ENCODE measurements at regions not wholly inside any gene's neighbourhood (a gene's known extent, or its start where the extent isn't known, plus 50 kb on each side); places are given as distances from the start of the nearest gene placed in this dataset.

DNA sequence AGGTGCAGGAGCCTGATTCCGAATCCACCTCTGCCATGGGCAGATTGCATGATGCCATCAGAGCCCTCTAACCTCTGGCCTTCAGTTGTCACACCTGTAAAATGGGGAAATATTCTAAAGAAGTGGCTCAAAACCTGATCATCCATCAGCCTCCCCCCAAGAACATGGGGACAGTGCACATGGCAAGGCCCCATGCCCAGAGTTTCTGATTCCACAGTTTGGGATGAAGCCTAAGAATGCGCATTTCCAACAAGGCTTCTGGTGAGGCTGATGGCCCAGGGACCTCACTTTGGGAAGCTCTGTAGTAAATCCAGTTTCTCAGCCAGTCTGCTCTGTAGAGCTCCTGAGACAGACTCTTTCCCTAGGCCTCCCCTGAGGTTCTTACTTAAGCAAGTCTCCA, 119.9 kb upstream of the CD93 start:
- DNase-seq (ENCODE audit: extremely low spot score): no peak
- H3K36me3 ChIP-seq (ENCODE audit: insufficient read depth): no peaks in the 10 kb centered on the region
- 84% methylated on average over 2 of the region's 2 CpGs for WGBS
- peak overlapping the region; percentile 39 for H3K27ac ChIP-seq (ENCODE audit: low read depth)
- H3K4me3 ChIP-seq (ENCODE audit: low read depth, low read length): no peak overlapping the region
- no peaks in the 10 kb centered on the region for H3K4me1 ChIP-seq (ENCODE audit: insufficient read depth)

GRCh38 chr20:23205611-23206041, 119.5 kb upstream of the CD93 start:
- peak overlapping the region; percentile 39 for H3K27ac ChIP-seq (ENCODE audit: low read depth)
- H3K4me3 ChIP-seq (ENCODE audit: low read depth, low read length): no peak overlapping the region
- H3K4me1 ChIP-seq (ENCODE audit: insufficient read depth): no peaks in the 10 kb centered on the region
- DNase-seq (ENCODE audit: extremely low spot score): peak; percentile 69
- 12% methylated on average over 10 of the region's 10 CpGs for WGBS
- no peaks in the 10 kb centered on the region for H3K36me3 ChIP-seq (ENCODE audit: insufficient read depth)

DNA sequence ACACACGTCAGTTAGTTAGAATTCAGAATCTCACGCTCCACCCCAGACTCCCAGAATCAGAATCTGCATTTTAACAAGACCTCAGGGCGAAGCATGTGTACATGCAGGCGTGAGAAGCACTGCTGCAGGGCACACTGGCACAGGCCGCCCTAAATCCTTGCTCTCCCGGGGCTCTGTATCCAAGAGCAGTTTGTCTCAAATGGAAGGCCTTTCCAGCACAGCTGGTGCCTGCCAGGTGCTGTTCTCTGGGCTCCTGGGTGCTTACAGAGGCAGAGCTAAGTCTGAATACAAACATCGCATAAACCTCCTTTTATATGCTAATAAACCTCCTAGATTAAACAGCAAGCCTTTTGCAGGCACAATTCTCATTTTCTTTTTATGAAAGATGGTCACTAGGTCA, 119.1 kb upstream of the CD93 start:
- DNase-seq (ENCODE audit: extremely low spot score): no peak
- no peaks in the 10 kb centered on the region for H3K36me3 ChIP-seq (ENCODE audit: insufficient read depth)
- 55% methylated on average over 7 of the region's 7 CpGs for WGBS
- H3K27ac ChIP-seq (ENCODE audit: low read depth): no peak overlapping the region
- no peak overlapping the region for H3K4me3 ChIP-seq (ENCODE audit: low read depth, low read length)
- H3K4me1 ChIP-seq (ENCODE audit: insufficient read depth): no peaks in the 10 kb centered on the region

- DNase-seq (ENCODE audit: extremely low spot score): no peak
- no peak overlapping the region for H3K4me3 ChIP-seq (ENCODE audit: low read depth, low read length)
- no peaks in the 10 kb centered on the region for H3K36me3 ChIP-seq (ENCODE audit: insufficient read depth)
- no peak overlapping the region for H3K27ac ChIP-seq (ENCODE audit: low read depth)
- H3K4me1 ChIP-seq (ENCODE audit: insufficient read depth): no peaks in the 10 kb centered on the region
- WGBS: 89% methylated on average over 9 of the region's 9 CpGs
These were observed 118.0 kb upstream of the CD93 start for GRCh38 chr20:23203951-23204730.

DNA sequence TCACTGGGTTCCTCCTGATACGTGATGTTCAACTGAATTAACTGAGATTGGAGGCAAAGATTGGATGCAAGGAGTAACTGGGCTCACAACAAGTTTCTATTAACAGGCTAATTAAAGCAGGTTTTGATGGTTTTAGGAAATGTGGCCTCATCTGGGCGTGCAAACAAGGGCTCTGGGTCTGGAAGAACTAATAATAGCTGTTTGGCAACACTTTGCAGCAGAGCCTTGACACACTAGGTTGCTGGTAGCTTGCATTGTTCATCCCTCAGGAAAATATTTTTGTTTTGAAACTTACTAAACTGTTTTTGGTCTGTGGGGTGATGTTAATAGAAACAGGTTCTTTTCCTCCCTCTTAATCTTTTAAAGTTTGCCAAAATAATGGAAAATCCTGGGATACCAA, 117.2 kb upstream of the CD93 start:
- H3K27ac ChIP-seq (ENCODE audit: low read depth): no peak overlapping the region

GRCh38 chr20:23201658-23202057, 115.5 kb upstream of the CD93 start:
- H3K27ac ChIP-seq (ENCODE audit: low read depth): no peak overlapping the region
- no peak for DNase-seq (ENCODE audit: extremely low spot score)
- H3K4me3 ChIP-seq (ENCODE audit: low read depth, low read length): no peak overlapping the region
- no peaks in the 10 kb centered on the region for H3K36me3 ChIP-seq (ENCODE audit: insufficient read depth)
- H3K4me1 ChIP-seq (ENCODE audit: insufficient read depth): no peaks in the 10 kb centered on the region
- WGBS: 91% methylated on average over 6 of the region's 6 CpGs

More for the DNA sequence above, 117.2 kb upstream of the CD93 start:
- H3K36me3 ChIP-seq (ENCODE audit: insufficient read depth): no peaks in the 10 kb centered on the region
- no peak for DNase-seq (ENCODE audit: extremely low spot score)
- no peaks in the 10 kb centered on the region for H3K4me1 ChIP-seq (ENCODE audit: insufficient read depth)
- no peak overlapping the region for H3K4me3 ChIP-seq (ENCODE audit: low read depth, low read length)
- 50% methylated on average over 2 of the region's 2 CpGs for WGBS

DNA sequence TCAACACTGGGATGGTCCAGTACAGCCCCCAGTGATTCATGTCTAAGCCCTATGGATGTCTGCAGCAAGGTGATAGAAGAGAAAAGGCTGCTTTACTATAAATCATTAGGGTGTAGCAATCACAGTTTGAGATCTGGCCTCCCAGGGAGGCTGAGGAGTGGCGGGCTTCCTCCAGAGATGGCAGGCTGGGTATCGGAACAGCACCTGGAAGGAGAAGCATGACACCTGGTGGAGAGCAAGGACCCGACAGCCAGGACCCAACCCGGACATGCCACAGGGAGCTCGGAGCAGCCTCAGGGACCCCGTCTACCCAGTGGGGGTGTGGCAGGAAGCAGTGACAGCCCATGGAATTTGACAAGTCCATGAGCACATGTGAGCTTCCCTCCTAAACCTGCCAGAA, 114.8 kb upstream of the CD93 start:
- no peak for DNase-seq (ENCODE audit: extremely low spot score)
- Histone ChIP-seq H3K4me3 (ENCODE audit: low read depth, low read length) (no peak overlapping the region), H3K4me1 (ENCODE audit: insufficient read depth) (no peaks in the 10 kb centered on the region), H3K36me3 (ENCODE audit: insufficient read depth) (no peaks in the 10 kb centered on the region), H3K27ac (ENCODE audit: low read depth) (no peak overlapping the region)
- WGBS: 55% methylated on average over 6 of the region's 6 CpGs

- 89% methylated on average over 12 of the region's 12 CpGs for WGBS
- H3K27ac ChIP-seq (ENCODE audit: low read depth): no peak overlapping the region
- H3K4me1 ChIP-seq (ENCODE audit: insufficient read depth): no peaks in the 10 kb centered on the region
- no peak overlapping the region for H3K4me3 ChIP-seq (ENCODE audit: low read depth, low read length)
- H3K36me3 ChIP-seq (ENCODE audit: insufficient read depth): no peaks in the 10 kb centered on the region
- DNase-seq (ENCODE audit: extremely low spot score): no peak
These were observed 114.3 kb upstream of the CD93 start for GRCh38 chr20:23200413-23200812.

GRCh38 chr20:23199356-23199755, 113.2 kb upstream of the CD93 start:
- WGBS: 93% methylated on average over 3 of the region's 3 CpGs
- H3K27ac ChIP-seq (ENCODE audit: low read depth): no peak overlapping the region
- H3K4me1 ChIP-seq (ENCODE audit: insufficient read depth): no peaks in the 10 kb centered on the region
- no peak for DNase-seq (ENCODE audit: extremely low spot score)
- no peaks in the 10 kb centered on the region for H3K36me3 ChIP-seq (ENCODE audit: insufficient read depth)
- no peak overlapping the region for H3K4me3 ChIP-seq (ENCODE audit: low read depth, low read length)

DNA sequence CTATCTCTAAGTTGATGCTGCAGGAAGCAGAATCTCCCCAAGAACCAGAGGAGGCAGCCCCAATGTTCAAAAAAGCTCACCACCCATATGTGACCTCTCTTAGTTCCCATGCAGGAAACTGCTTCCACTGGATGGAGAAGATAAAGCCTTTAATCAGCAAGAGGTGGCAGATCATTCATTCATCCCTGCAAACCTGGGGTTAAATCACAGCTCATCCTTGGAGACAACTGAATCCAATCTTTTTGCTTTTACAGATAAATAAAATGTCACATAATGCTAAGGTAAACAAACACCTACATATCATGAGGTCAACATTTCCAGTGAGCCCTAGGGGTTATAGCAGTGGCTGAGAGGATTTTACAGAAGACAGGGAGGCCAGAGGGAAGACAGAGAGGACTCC, 112.7 kb upstream of the CD93 start:
- Histone ChIP-seq H3K4me3 (ENCODE audit: low read depth, low read length) (no peak overlapping the region), H3K36me3 (ENCODE audit: insufficient read depth) (no peaks in the 10 kb centered on the region), H3K27ac (ENCODE audit: low read depth) (no peak overlapping the region), H3K4me1 (ENCODE audit: insufficient read depth) (no peaks in the 10 kb centered on the region)
- no peak for DNase-seq (ENCODE audit: extremely low spot score)

DNA sequence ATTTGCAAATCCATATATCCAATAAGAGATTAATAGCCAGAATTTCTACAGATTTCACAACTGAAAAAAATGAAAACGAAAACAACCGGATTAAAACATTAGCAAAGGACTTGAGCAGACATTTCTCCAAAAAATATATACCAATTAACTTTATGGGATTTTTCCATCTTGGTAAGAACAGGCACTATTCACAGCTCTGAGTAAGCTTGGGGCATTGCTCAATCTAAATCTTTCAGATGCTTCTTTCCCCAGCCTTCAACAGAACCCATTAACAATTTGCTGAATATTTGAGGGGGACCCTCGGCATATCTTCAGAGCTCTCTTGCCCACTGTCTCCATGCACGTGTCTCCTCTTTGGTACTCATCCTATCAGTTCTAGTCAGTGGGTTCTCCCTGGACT, 111.7 kb upstream of the CD93 start:
- H3K4me1 ChIP-seq (ENCODE audit: insufficient read depth): no peaks in the 10 kb centered on the region
- no peak for DNase-seq (ENCODE audit: extremely low spot score)
- H3K4me3 ChIP-seq (ENCODE audit: low read depth, low read length): no peak overlapping the region
- 75% methylated on average over 4 of the region's 4 CpGs for WGBS
- no peaks in the 10 kb centered on the region for H3K36me3 ChIP-seq (ENCODE audit: insufficient read depth)
- no peak overlapping the region for H3K27ac ChIP-seq (ENCODE audit: low read depth)

- H3K36me3 ChIP-seq (ENCODE audit: insufficient read depth): no peaks in the 10 kb centered on the region
- WGBS: 92% methylated on average over 1 of the region's 1 CpG
- H3K4me3 ChIP-seq (ENCODE audit: low read depth, low read length): no peak overlapping the region
- H3K27ac ChIP-seq (ENCODE audit: low read depth): no peak overlapping the region
- H3K4me1 ChIP-seq (ENCODE audit: insufficient read depth): no peaks in the 10 kb centered on the region
- no peak for DNase-seq (ENCODE audit: extremely low spot score)
These were observed 109.5 kb upstream of the CD93 start for GRCh38 chr20:23195636-23196035.

- Histone ChIP-seq H3K4me3 (ENCODE audit: low read depth, low read length) (no peak overlapping the region), H3K27ac (ENCODE audit: low read depth) (no peak overlapping the region), H3K4me1 (ENCODE audit: insufficient read depth) (no peaks in the 10 kb centered on the region), H3K36me3 (ENCODE audit: insufficient read depth) (no peaks in the 10 kb centered on the region)
- no peak for DNase-seq (ENCODE audit: extremely low spot score)
- WGBS: 48% methylated on average over 5 of the region's 5 CpGs
These were observed 107.8 kb upstream of the CD93 start for GRCh38 chr20:23193801-23194384.

DNA sequence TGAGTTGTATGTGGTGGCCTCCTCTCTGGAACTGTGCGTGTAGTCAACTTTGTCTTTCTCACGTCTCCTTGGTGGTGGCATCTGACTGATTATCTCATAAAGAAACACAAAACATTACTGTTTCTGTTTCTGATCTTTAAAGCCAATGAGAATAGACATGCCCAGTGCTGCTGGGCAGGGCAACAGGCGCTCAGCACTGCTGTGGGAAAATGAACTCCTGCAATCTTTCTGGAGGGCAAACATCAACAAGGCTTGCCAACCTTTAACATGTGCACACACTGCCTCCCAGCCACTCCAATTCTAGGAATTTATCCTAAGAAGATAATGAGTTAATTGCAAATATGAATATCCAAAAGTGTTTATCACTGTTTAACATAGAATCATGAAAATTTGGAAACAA, 106.3 kb upstream of the CD93 start:
- Histone ChIP-seq H3K4me3 (ENCODE audit: low read depth, low read length) (no peak overlapping the region), H3K4me1 (ENCODE audit: insufficient read depth) (no peaks in the 10 kb centered on the region), H3K36me3 (ENCODE audit: insufficient read depth) (no peaks in the 10 kb centered on the region), H3K27ac (ENCODE audit: low read depth) (no peak overlapping the region)
- WGBS: 83% methylated on average over 3 of the region's 3 CpGs
- no peak for DNase-seq (ENCODE audit: extremely low spot score)

All from urinary bladder (tissue), 3 donors.